Colon (tissue), 2 donors: ENCODE measurements at regions not wholly inside any gene's neighbourhood (a gene's known extent, or its start where the extent isn't known, plus 50 kb on each side); places are given as distances from the start of the nearest gene placed in this dataset.
"Not testable (repeated sequence)": the region's sequence is repeated elsewhere in the genome, so short reads cannot be mapped to it uniquely, and the experiment has no call there.

Experiments used
- FAIRE-seq: peaks from 2 replicates; lab custom pipeline; 2012; peaks lifted over from hg19 to GRCh38; lab: Jason Lieb, UNC
- donor health status: control.
- donor health status: control.

DNA sequence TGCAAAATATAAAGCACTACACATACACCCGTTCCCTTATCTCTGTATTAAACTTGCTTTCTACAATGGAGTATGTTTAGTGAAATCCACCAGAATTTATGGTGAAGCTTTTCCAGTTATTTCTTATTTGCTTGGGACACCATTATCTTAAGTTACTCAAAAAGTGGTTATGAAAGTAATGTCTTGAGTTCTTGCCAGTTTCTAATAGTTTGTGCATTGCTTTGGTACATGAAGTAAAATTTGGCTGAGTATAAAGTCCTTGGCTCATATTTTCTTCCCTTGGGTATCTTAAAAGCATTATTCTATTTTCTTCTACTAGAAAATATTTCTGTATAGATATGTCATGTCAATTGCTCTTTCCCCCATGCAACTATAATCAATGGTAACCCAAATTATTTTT lies 85.2 kb downstream of the POLR1F start:
- FAIRE-seq, result no peak

DNA sequence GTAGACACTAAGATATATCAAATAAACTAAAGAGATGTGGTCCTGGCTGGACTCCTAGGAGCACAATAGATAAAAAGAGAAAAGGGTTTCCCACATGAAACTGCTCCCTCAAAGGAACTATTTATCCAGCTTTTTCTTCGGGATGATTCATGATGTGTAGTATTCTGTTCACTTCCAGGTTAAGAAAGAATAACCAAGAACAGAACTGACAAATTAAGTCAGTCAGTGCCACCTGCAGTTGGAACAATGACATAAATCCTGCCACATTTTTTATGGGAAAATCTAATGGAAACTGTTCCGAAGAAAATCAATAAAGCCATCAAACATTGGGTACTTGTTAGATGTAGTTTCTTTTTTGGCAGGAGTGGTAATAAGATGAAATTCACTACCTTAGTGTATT lies 87.1 kb downstream of the POLR1F start:
- FAIRE-seq, result no peak

DNA sequence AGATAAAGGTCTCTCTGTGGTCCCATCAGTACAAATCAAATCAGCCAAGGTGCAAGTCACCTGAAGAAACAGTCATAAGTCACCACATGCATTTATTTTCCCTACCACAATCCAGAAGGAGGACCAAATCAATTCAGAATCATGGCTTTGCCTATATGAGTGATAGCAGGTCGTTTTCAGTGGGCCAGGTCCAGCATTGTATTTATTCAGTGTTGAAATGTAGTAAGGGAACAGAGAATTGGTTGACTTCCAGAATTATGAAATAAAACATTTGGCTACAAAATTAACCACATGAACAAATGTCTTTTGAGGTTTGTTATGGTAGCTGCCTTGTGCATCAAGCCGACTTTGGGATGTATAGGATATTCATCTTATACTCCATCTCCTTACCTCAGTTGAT lies 88.4 kb downstream of the POLR1F start:
- FAIRE-seq, result no peak

DNA sequence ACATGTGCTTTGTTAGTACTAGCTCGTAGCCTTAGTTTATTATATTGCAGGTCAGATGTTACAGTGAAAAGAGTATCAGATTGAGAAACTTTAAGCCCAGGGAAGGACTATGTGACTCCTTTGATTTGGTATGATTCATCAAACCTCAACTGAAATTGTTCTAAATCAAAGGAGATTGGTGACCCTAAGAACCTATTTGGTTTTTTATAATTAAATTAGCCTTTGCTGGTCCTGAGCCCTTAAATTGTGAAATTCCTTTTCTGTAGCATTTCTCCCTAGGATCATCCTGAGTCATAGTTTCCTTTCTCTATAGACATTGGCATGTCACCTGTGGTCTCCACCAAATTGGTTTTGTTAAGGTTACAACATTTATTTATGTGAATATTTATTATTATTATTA lies 89.7 kb downstream of the POLR1F start:
- no peak for FAIRE-seq

DNA sequence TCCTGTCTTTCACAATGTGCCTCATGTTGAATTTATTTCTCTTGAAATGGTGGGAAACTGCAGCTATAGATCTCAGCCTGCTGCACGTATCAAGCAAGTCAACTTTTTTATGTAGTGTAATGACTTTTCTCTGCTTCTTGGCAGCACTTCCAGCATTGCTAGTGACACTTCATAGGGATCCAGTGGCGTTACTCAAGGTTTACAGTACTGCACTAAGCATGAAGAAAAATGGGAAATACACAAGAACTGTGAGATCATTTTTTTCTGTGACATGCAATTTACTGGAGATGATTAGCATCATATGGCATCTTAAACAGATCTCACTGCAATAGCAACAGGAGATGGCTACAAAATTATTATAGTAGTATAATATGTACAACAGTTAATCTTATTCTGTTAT lies 90.9 kb downstream of the POLR1F start:
- no peak for FAIRE-seq

DNA sequence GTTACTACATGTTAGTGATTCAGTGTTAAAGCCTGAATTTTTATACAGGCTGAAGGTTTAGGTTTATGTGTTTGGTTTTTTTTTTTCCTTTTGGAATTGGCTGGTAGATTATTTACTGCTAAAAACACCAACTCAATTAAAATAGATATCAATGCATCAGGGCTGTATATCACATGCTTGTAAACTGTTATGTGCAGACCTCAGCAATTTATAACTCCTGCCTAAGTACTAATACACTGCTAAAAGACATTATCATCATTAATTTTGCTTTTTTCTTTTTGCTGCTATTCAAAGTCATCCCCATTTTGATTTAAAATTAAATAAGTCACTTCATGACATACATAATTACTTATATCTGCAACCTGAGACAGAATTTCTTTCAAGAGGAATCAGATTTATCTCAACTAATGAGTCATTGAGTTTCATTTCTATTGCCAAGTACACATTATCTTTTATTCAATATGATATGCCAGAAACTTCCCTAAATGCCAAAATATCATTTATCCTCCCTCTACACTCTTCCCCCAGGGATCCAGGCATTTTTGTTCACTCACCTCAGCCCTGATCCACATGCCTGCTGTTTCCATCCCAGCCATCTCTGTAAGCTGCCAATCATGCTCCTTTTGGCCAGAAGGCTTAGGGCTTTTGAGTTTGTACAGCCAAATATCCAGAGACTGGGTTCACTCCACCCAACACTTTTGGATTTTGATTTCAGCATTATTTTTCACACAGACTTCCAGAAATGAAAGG lies 98.5 kb downstream of the POLR1F start:
- FAIRE-seq, result no peak

DNA sequence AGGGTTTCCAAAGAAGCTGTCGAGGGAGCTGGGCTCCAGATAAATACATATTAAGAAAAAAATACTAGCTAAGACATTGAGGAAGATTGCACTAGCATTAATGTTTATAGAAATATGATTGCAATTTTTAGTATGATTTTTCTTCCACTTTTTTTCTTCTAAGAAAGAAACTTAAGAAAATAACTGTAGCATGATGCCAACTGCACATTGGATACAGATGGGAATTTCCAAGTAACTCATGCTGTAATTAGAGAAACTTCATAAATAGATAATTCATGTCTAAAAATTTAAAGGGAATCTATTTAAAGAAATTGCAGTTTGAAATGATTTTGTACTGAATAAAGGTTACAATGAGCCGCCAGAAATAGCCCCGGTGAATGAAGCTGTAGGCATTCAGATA lies 119.4 kb downstream of the POLR1F start:
- no peak for FAIRE-seq

DNA sequence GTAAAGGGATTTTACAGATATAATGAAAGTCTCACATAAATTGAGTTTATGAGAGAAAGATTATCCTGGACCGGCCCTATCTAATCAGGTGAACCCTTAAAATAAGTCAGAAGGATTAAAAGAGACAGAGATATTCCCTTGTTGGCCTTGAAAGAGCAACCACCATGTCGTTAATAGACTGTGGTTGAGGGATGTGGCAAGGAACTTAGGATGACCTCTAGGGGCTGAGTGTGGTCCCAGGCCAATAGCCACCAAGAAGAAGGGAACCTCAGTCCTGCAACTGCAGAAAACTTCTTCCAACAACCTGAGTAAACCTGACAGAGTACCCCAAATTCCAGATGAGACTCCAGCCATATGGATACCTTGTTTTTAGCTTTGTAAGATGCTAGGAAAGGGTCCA lies 121.5 kb downstream of the POLR1F start:
- FAIRE-seq, result no peak

DNA sequence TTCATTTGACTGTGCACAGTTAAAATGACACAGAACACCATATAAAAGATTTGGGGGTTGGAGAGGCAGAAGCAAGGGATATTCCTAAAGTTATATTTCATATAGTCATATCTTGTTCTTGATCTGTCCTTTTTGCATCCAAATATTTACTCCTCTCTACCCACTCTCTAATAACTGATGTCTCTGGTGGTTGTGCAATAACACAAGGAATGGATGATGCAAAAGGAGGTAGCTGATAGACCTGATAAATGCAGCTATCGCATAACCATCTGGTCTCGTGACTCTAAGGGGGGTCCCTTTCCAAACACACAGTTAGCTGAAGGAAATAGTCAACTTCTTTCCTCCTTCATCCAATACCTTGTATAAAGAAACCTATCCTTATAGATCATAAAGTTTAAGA lies 123.1 kb downstream of the POLR1F start:
- FAIRE-seq, result no peak

DNA sequence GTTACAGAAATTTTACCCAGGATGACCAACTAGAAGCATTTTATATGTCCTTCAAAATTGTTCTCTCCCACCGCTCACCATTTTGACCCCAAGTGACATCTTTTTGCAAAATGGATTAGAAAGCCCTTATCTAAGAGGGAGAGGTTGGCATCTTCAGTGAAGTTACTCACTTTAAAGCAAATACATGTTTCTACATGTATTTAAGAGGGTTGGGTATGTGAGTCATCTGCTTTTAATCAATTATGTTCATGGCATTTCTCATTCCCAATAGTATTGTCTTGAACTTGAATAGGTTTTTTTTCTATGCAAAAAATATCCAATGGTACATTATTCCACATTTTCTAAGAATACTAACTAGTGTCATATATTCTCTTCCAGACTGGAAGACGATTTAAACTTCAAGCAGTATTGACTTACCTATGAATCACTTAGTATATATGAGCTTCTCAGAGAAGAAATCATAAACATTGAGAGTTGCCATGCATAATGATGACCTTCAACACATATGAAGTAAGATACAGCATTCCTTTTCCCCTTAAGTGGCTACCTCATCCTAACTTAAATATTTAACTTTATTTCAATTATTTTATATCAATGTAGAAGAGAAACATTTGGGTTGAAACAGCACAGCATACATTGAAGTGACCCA lies 132.8 kb downstream of the POLR1F start:
- no peak for FAIRE-seq

DNA sequence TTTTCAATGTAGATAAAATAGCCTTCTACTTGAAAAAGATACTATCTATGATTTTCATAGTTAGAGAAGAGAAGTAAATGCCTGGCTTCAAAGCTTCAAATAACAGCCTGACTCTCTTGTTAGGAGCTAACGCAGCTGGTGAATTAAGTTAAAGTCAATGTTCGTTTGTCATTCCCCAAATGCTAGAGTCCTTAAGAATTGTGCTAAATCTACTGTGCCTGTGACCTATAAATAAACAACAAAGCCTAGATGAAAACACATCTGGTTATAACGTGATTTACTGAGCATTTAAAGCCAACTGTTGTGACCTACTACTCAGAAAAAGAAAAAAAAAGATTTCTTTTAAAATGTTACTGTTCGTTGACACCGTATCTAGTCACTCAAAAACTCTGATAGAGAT lies 134.7 kb downstream of the POLR1F start:
- no peak for FAIRE-seq

DNA sequence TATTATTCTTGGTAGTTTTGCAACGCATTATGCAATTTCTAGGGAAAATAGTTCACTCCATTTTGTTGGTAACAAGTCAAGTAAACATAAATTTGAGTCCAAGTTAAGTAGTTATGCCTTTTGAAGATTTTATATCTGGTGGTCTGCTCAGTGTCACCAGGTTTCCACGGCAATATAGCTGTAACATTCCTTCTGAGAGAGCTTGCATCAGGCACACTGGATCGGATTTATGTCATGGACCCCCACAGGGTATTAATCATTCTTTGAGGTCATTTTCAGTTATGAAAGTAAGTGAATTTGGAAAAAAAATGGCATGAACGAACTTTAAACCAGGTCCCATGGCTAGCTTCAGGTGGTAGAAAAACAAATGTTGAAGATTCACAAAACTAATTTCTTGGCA lies 136.3 kb downstream of the POLR1F start:
- FAIRE-seq, result no peak

DNA sequence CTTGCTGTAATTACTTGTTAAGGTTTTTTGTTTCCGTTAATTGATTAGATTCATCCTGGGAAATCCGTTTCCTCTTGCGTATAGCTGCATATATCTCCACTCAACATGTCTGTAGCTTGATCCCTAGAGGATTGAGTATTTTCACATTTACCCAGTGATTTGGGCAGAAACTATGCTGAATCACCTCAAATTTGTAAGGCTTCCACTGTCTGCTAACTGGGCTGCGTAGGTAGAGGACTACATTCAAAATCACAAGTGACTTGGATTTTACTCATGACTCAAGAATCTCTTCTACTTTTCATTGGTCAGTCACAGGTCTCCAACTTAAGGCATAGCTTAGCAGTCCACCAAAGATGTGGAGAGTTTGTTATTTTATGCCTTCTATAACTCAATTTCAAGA lies 141.8 kb downstream of the POLR1F start:
- FAIRE-seq, result no peak

DNA sequence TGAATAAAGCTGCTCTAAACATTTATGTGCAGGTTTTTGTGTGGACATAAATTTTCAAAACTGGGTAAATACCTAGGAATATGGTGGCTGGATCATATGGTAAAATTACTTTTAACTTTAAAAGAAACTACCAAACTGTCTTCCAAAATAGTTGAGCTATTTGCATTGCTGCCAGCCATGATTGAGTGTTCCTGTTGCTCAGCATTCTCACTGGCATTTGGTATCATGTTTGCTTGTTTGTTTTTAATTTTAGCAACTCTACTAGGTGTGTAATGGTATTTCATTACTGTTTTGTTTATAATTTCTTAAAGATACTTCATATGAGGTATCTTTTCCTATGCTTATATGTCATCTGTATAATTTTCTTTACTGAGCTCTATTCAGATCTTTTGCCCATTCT lies 143.2 kb downstream of the POLR1F start:
- no peak for FAIRE-seq

DNA sequence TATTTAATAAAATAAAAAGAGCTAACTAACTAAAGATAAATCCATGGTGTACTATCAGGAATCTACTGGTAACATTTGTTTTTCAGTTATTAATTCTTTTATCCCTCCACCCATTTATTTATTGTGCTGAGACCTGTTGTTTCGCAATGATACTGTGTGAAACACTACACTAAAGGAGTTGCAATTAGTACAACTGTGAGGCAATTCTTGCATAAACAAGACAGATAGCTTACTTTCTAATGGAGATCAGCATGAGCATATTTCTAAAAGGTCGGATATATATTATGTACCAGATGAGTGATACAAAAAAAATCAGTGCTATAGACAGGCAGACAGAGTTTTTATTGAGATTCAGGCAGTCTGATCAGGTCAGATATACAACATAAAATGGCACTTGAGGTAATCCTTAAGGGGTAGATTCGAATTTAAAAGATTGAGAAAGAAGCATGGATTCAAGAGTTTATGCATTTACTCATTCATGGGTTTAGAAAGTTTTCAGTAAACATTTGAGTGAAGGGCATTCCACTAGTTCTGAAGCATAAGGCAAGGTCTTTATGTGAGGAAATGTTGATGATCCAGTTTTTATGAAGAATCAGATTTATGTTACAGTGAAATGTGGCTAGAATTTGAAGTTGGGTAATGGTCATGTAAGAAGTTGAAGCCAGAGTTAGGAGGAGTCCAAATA lies 147.6 kb downstream of the POLR1F start:
- no peak for FAIRE-seq

DNA sequence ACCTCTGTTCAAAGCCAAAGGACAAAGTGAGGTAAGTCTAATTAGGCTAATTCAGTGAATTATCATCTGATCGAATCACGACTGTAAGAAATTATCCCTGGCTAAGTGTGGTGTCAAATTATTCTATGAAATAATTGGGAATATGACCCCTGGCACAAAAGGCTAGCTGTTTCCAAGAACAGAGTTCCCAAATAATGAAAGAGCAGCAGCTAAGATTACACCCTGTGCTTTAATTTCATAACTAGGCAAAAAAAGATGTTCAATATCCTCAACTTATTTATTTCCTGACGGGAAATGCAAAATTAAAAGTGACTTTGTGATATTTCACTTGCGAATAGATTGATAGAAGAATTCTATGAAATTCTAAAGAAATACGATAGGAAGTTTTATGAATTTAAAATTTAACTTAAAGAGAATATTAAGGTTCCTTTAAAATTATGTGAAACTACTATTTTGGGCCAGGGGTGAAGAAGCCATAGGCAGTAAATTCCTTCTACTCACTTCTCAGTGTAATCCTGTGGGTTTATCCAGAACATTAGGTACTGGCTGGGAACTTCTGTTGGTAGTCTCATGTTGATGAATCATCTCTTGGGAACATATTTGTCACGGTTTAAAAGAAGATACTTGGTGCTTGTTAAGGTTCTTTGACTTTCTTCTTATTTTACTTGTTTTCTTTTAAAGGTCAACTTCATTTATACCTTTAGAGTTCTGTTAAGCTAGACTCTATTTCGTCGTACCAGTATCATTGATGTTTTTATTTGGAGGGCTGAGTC lies 148.5 kb downstream of the POLR1F start:
- FAIRE-seq, result no peak

DNA sequence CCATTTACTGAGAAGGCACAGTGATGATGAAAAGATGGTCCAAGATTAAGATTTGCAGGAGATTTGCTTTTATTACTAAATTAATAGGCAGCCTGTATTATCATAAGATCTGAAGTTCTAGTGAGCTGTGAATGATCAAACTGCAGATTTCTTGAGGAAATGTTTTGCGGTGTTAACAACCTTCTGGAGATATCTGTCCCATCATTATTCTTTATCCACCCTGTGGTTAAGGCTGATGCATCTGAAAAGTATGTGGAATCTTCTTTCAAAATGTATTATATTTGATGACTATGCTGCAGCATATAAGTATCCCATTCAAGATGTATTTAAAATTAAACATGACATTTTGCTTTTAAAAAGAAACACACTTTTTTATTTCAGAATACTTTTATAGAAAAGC lies 150.3 kb downstream of the POLR1F start:
- FAIRE-seq, result no peak

DNA sequence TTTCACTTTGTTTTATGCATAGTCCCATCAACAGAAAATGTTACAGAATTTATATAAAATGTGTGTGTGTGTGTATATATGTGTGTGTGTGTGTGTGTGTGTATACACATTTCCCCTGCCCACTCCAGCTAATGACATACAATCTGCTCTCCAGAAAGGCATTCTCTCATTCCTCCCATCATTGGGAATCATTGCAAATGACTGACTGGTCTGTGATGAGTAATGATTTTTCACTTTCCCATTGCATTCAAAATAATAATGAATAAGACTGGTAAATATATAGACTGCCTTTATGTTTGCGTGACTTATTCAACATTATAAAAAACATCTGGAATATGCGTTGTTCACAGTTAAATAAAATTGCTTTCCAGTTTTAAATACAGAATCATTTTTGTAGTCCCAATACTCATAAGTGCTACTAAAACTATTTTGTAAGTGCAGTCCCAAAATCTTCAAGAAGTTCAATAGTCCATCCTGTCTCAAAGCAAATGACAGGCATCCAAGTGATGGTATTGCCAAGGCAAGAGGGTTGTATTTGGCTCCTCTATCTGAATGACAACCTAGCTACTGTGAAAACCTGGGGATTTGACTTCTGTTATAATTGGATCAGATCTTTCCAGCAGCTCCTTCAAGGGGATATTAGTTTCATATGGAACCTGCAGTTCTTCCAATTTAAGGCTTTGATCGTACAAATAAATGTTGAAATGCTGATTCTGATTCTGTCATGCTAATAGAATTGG lies 150.9 kb downstream of the POLR1F start:
- no peak for FAIRE-seq

DNA sequence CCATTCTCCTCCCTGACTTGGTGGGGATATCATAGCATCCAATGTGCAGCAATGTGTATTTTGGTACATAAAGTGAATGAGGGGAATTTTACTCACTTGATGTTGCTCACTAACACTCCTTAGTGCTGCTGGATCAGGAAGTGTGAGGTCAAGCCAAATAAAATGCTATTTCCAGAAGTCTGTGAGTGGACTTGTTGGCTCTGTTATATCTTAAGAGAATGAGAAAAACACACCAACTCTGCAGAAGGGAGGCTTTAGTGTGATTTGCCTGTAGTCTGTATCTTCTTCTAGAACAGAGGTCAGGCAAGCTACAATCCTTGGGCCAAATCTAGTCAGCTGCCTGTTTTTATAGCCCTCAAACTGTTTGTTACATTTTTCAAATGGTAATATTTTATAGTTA lies 154.3 kb downstream of the POLR1F start:
- FAIRE-seq, result no peak

DNA sequence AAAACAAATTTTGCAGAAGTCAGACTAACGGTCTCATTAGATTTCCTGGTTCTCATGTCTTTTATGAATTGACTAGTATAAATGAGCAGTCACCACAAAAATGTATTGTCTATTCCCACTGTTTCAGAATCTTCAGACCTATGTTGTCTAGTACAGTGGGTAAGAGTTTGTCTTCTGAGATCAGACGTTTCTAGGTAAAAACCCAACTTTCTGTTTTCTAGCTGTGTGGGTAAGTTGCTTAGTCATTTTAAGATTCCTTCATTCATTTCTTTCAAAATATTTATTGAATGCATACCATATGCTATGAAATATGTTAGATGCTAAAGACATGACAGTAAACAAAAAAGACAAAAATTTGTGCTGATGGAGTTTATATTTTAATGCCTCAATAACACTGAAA lies 156.3 kb downstream of the POLR1F start:
- FAIRE-seq, result no peak

DNA sequence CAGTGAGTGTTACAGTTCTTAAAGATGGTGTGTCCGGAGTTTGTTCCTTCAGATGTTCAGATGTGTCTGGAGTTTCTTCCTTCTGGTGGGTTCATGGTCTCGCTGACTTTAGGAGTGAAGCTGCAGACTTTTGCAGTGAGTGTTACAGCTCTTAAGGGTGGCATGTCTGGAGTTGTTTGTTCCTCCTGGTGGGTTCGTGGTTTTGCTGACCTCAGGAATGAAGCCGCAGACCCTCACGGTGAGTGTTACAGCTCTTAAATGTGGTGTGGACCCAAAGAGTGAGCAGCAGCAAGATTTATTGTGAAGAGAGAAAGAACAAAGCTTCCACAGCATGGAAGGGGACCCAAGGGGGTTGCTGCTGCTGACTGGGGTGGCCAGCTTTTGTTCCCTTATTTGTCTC lies 159.6 kb downstream of the POLR1F start:
- FAIRE-seq, result not testable (repeated sequence)

DNA sequence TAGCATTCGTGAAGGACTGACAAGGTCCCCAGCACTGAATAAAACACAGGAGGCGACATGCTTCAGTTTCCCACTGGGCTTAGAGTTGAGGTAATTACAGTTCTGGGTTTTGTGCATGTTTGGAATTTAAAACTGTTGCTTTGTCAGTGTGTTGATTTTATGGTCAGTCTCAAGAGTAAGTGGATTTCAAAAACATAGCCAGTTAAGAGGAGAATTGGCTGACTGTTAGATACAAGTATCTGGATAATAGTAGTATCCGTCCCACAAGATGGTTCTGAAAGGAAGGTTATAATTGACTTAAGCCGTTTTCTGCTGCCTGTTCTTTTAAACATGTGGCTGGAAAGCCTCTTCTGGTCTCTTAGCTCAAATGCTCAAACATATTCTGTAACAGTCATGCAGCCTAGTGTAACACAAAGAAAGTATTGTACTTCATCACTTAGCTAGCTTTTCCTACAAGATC lies 170.9 kb downstream of the POLR1F start:
- FAIRE-seq, result no peak
